ENCODE measurements at regions not wholly inside any gene's neighbourhood (a gene's known extent, or its start where the extent isn't known, plus 50 kb on each side); places are given as distances from the start of the nearest gene placed in this dataset.
"Not testable (repeated sequence)": the region's sequence is repeated elsewhere in the genome, so short reads cannot be mapped to it uniquely, and the experiment has no call there.

DNA sequence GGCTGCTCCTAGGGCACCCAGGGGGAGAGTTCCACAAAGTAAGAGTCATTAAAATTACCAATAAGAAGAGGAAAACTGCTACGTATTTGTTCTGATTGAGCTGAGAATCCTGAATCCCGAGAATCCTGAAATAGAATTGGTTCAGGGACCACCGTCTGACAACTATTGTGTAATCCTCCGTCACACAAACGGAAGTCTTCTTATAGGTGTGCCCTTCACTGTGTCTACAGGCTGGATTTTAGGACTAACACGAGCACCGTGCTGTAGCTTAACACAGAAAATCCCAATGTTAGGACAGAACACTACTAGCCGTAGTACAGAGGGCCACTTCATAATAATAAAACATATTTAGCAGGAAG lies 50.6 kb upstream of the RNF182 start:
- peaks cover 15% of the 10 kb centered on the region for H3K27me3 ChIP-seq (ENCODE audit: control insufficient read depth, insufficient read depth, low read length)
- H3K4me3 ChIP-seq (ENCODE audit: low read length): peak overlapping the region; percentile 68
- H3K9ac ChIP-seq (ENCODE audit: low read depth, low read length): no peak overlapping the region
- no peaks in the 10 kb centered on the region for H3K36me3 ChIP-seq (ENCODE audit: insufficient read depth, low read length)
- H3K9me3 ChIP-seq (replicated peaks; ENCODE audit: low read length): no peaks in the 10 kb centered on the region
- H3K4me1 ChIP-seq (ENCODE audit: control insufficient read depth, insufficient read depth, low read length): peaks cover 13% of the 10 kb centered on the region
- peak overlapping the region; percentile 82 for H3K4me2 ChIP-seq (ENCODE audit: low read length)

GRCh38 chr6:13873288-13874190 lies 51.2 kb upstream of the RNF182 start:
- peaks cover 15% of the 10 kb centered on the region for H3K27me3 ChIP-seq (ENCODE audit: control insufficient read depth, insufficient read depth, low read length)
- peak overlapping the region; percentile 68 for H3K4me3 ChIP-seq (ENCODE audit: low read length)
- no peak overlapping the region for H3K9ac ChIP-seq (ENCODE audit: low read depth, low read length)
- no peaks in the 10 kb centered on the region for H3K9me3 ChIP-seq (replicated peaks; ENCODE audit: low read length)
- no peaks in the 10 kb centered on the region for H3K36me3 ChIP-seq (ENCODE audit: insufficient read depth, low read length)
- peak overlapping the region; percentile 82 for H3K4me2 ChIP-seq (ENCODE audit: low read length)
- peaks cover 13% of the 10 kb centered on the region for H3K4me1 ChIP-seq (ENCODE audit: control insufficient read depth, insufficient read depth, low read length)

DNA sequence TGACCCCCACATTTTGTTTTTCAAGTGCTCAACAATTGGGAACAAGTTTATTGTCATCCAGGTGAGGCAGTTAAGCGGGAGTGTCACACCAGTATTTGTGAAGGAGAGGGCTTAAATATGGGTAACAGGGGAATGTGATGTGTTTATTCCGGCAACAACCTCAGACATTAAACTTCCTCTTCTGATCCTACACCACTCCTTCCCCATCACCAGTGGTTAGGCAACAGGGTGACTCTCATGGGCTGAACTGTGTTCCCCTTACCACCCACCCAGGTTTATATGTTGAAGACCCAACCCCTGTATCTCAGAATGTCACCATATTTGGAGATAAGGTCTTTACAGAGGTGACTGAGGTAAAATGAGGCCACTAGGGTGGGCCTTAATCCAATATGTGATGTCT lies 52.1 kb upstream of the RNF182 start:
- no peak overlapping the region for H3K4me2 ChIP-seq (ENCODE audit: low read length)

GRCh38 chr6:13872006-13872405 lies 52.7 kb upstream of the RNF182 start:
- not testable (repeated sequence) for H3K9me3 ChIP-seq (replicated peaks; ENCODE audit: low read length); H3K4me2 ChIP-seq (ENCODE audit: low read length); H3K4me3 ChIP-seq (ENCODE audit: low read length); H3K36me3 ChIP-seq (ENCODE audit: insufficient read depth, low read length); H3K9ac ChIP-seq (ENCODE audit: low read depth, low read length)
- Histone ChIP-seq H3K27me3 (ENCODE audit: control insufficient read depth, insufficient read depth, low read length) (peaks cover 15% of the 10 kb centered on the region), H3K4me1 (ENCODE audit: control insufficient read depth, insufficient read depth, low read length) (peaks cover 12% of the 10 kb centered on the region)

More for the DNA sequence above, 52.1 kb upstream of the RNF182 start:
- Histone ChIP-seq H3K9me3 (replicated peaks; ENCODE audit: low read length) (no peaks in the 10 kb centered on the region), H3K27me3 (ENCODE audit: control insufficient read depth, insufficient read depth, low read length) (peaks cover 15% of the 10 kb centered on the region), H3K9ac (ENCODE audit: low read depth, low read length) (no peak overlapping the region), H3K36me3 (ENCODE audit: insufficient read depth, low read length) (no peaks in the 10 kb centered on the region), H3K4me3 (ENCODE audit: low read length) (no peak overlapping the region), H3K4me1 (ENCODE audit: control insufficient read depth, insufficient read depth, low read length) (peaks cover 13% of the 10 kb centered on the region)

DNA sequence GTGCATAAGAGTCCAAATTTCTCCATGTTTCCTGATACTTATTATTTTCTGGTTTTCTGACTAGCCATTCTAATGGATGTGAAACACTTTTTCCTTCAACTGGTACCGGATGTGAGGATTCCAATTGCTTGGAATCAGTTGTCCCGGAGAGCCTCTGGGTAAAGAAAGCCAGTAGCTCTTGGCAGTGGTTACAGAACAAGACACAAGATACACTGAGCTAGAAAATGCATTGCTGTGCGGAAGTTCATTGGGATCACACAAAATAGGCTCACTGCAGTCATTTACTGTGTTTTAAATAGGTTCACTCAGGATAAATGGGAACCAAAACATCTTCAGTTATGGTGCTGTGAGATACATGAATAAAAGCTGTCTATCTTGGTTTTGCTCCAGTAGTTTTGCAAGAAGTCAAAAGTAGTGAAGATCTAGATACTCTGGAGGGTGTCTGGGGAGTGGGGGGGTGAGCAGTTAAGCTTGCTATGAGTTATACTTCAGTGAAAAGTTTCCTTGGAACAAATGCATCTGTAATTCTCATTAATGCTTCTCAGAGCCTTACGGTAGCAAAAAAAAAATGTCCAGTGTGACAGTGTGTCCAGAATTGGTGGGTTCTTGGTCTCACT lies 54.4 kb upstream of the RNF182 start:
- H3K4me3 ChIP-seq (ENCODE audit: low read length): no peak overlapping the region
- no peak overlapping the region for H3K4me2 ChIP-seq (ENCODE audit: low read length)
- no peaks in the 10 kb centered on the region for H3K36me3 ChIP-seq (ENCODE audit: insufficient read depth, low read length)
- H3K9ac ChIP-seq (ENCODE audit: low read depth, low read length): no peak overlapping the region
- peaks cover 19% of the 10 kb centered on the region for H3K27me3 ChIP-seq (ENCODE audit: control insufficient read depth, insufficient read depth, low read length)
- H3K9me3 ChIP-seq (replicated peaks; ENCODE audit: low read length): no peaks in the 10 kb centered on the region
- peaks cover 10% of the 10 kb centered on the region for H3K4me1 ChIP-seq (ENCODE audit: control insufficient read depth, insufficient read depth, low read length)

DNA sequence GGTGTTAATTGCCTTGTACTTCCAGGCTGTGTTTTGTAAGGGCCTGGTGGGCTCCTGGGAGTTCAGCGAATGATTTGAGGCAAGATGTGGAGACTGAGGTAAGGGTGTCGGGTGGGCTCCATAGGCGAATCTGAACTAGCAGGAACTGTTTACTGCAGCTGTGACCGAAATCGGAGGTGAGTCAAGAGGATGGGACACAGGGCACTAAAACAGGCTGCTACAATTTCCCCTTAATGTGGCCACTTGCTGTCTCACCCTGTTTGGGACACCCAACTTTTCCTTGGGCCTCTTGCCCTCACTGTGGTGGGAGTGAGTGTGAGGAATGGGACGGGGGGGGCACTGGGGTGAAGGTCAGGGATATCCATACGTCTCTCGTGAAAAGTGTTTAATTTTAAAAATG lies 53.9 kb upstream of the MCUR1 start:
- Histone ChIP-seq H3K9ac (ENCODE audit: low read depth, low read length) (no peak overlapping the region), H3K4me2 (ENCODE audit: low read length) (no peak overlapping the region), H3K9me3 (replicated peaks; ENCODE audit: low read length) (no peaks in the 10 kb centered on the region), H3K36me3 (ENCODE audit: insufficient read depth, low read length) (no peaks in the 10 kb centered on the region), H3K27me3 (ENCODE audit: control insufficient read depth, insufficient read depth, low read length) (peaks cover 16% of the 10 kb centered on the region), H3K4me1 (ENCODE audit: control insufficient read depth, insufficient read depth, low read length) (peaks cover under 1% of the 10 kb centered on the region), H3K4me3 (ENCODE audit: low read length) (no peak overlapping the region)

DNA sequence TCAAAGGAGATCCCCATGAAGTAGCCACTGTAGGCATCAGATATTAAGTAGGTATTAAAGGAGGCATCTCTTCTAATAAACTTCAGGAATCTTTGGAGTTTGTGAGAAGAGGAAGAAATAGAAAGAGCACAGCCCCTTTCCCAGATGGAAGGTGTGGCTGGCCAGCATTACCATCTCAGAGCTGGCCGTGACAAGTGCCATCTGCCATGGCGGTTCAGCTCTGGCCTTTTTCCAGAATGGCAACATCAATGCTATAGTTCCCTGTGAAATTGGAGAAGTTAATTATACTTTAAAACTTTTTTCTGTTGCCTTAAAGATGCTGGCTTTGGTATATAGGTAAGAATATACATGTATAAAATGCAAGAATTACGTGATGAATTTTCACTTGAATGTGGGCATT lies 51.9 kb upstream of the MCUR1 start:
- Histone ChIP-seq H3K27me3 (ENCODE audit: control insufficient read depth, insufficient read depth, low read length) (peaks cover 13% of the 10 kb centered on the region), H3K9ac (ENCODE audit: low read depth, low read length) (no peak overlapping the region), H3K4me3 (ENCODE audit: low read length) (no peak overlapping the region), H3K4me1 (ENCODE audit: control insufficient read depth, insufficient read depth, low read length) (no peaks in the 10 kb centered on the region), H3K9me3 (replicated peaks; ENCODE audit: low read length) (no peaks in the 10 kb centered on the region), H3K4me2 (ENCODE audit: low read length) (no peak overlapping the region), H3K36me3 (ENCODE audit: insufficient read depth, low read length) (no peaks in the 10 kb centered on the region)

DNA sequence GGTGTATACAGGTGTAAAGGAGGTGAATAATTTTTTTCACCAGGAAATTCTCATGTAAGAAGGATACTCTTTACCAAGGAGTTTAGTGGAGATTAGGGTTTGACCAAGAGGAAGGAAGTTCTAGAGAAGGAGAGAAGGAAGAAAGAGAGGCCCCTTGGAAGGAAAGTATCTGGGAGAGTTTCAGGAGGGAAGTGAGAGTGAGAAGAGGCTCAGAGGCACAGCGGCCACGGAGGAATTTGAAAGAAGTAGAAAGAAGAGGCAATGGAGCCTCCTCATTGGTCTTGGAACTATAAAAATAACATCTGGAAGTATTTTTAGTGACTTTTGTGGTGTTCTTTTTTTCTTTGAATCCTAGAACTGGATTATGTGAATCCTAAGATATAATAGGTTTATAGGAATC lies 50.8 kb upstream of the MCUR1 start:
- no peaks in the 10 kb centered on the region for H3K36me3 ChIP-seq (ENCODE audit: insufficient read depth, low read length)
- H3K4me3 ChIP-seq (ENCODE audit: low read length): no peak overlapping the region
- H3K4me2 ChIP-seq (ENCODE audit: low read length): no peak overlapping the region
- peaks cover 14% of the 10 kb centered on the region for H3K27me3 ChIP-seq (ENCODE audit: control insufficient read depth, insufficient read depth, low read length)
- no peak overlapping the region for H3K9ac ChIP-seq (ENCODE audit: low read depth, low read length)
- no peaks in the 10 kb centered on the region for H3K4me1 ChIP-seq (ENCODE audit: control insufficient read depth, insufficient read depth, low read length)
- peaks cover 3% of the 10 kb centered on the region for H3K9me3 ChIP-seq (replicated peaks; ENCODE audit: low read length)

DNA sequence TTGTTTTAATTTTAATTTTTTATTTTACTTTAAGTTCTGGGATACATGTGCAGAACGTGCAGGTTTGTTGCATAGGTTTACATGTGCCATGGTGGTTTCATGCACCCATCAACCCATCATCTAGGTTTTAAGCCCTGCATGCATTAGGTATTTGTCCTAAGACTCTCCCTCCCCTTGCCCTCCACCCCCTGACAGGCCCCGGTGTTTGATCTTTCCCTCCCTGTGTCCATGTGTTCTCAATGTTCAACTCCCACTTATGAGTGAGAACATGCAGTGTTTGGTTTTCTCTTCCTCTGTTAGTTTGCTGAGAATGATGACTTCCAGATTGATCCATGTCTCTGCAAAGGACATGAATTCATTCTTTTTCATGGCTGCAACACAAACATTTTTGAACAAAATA lies 50.3 kb upstream of the MCUR1 start:
- H3K36me3 ChIP-seq (ENCODE audit: insufficient read depth, low read length); H3K9me3 ChIP-seq (replicated peaks; ENCODE audit: low read length); H3K4me1 ChIP-seq (ENCODE audit: control insufficient read depth, insufficient read depth, low read length); H3K4me2 ChIP-seq (ENCODE audit: low read length); H3K9ac ChIP-seq (ENCODE audit: low read depth, low read length); H3K4me3 ChIP-seq (ENCODE audit: low read length): not testable (repeated sequence)
- H3K27me3 ChIP-seq (ENCODE audit: control insufficient read depth, insufficient read depth, low read length): peaks cover 18% of the 10 kb centered on the region

Measured in skeletal muscle satellite cell (primary cell).